ENCODE measurements at regions not wholly inside any gene's neighbourhood (a gene's known extent, or its start where the extent isn't known, plus 50 kb on each side); places are given as distances from the start of the nearest gene placed in this dataset.

DNA sequence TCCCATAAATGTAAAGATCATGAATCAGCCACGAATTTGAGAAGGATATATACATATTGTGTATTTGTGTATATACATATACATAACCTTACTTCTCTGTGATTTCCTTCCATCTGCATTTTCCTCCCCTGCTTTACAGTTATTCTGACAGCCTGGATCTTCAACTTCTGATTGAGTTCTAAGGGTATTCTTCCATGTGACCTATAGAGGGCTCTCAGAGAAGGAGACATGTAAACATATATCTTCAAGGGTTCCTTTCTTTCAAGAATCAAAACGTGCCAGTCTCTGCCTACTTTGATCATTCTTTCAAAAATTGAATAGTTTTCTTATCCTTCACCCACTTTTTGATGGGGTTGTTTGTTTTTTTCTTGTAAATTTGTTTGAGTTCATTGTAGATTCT lies 453.7 kb upstream of the POT1 start:
- H3K9me3 ChIP-seq (ENCODE audit: control extremely low read depth in 1 of 5, control insufficient read depth in 4 of 5, insufficient read depth in 2 of 5, low read depth in 1 of 5, low read length in 4 of 5): peaks cover 0 to 3% (median 0%) of the 10 kb centered on the region in 5 experiments
- no peak overlapping the region for H3K27ac ChIP-seq (ENCODE audit: insufficient read depth in 1 of 2, low read depth in 1 of 2, low read length in 2 of 2, poor library complexity in 1 of 2, severe bottlenecking in 2 of 2)
- no CpG with 5 or more reads among the region's 2 CpGs for WGBS (ENCODE audit: insufficient coverage)
- H3K4me3 ChIP-seq (ENCODE audit: control insufficient read depth in 1 of 7, extremely low read depth in 1 of 7, insufficient read depth in 4 of 7, low read depth in 2 of 7, low read length in 6 of 7): no peak overlapping the region
- peak in 2 of 3 donors; percentile 15 to 31 for DNase-seq
- no peaks in the 10 kb centered on the region for H3K4me1 ChIP-seq (ENCODE audit: control extremely low read depth in 1 of 4, control insufficient read depth in 4 of 4, insufficient read depth in 4 of 4, low read length in 3 of 4)
- H3K36me3 ChIP-seq (ENCODE audit: control insufficient read depth in 4 of 4, insufficient read depth in 4 of 4, low read length in 3 of 4): no peaks in the 10 kb centered on the region
- H3K27me3 ChIP-seq (replicated peaks in 2 of 5; ENCODE audit: control insufficient read depth in 4 of 5, insufficient read depth in 5 of 5, low read length in 4 of 5): no peaks in the 10 kb centered on the region
- ChIA-PET CTCF (interaction anchor here (0.6 kb wide), 1 partner anchor 216 kb away, joined by 4 read pairs; no protein-coding TSS in a partner anchor), POLR2A (no interaction called here)

DNA sequence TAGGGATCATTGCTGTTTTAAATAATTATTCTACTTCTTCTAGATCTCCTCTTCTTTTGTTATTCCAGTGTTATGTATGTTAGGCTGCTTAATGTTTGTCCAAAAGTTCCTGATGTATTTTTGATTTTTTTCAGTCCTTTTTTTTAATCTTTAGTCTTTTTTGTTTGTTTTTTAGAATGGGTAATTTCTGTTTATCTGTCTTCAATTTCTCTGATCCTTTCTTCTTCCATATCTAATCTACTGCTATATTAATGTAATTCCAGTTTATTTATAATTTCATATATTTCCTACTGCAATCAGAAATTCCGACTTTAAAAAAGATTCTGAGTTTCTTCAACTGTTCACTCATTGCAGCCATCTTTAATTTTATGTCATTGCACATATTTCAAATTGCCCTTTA lies 452.8 kb upstream of the POT1 start:
- no peaks in the 10 kb centered on the region for H3K27me3 ChIP-seq (replicated peaks in 2 of 5; ENCODE audit: control insufficient read depth in 4 of 5, insufficient read depth in 5 of 5, low read length in 4 of 5)
- ChIA-PET POLR2A (no interaction called here), CTCF (no interaction called here)
- 100% methylated on average over 1 of the region's 1 CpG for WGBS (ENCODE audit: insufficient coverage)
- no peak for DNase-seq
- peaks cover 0 to 3% (median 0%) of the 10 kb centered on the region in 5 experiments for H3K9me3 ChIP-seq (ENCODE audit: control extremely low read depth in 1 of 5, control insufficient read depth in 4 of 5, insufficient read depth in 2 of 5, low read depth in 1 of 5, low read length in 4 of 5)
- H3K4me1 ChIP-seq (ENCODE audit: control extremely low read depth in 1 of 4, control insufficient read depth in 4 of 4, insufficient read depth in 4 of 4, low read length in 3 of 4): no peaks in the 10 kb centered on the region
- no peaks in the 10 kb centered on the region for H3K36me3 ChIP-seq (ENCODE audit: control insufficient read depth in 4 of 4, insufficient read depth in 4 of 4, low read length in 3 of 4)
- no peak overlapping the region for H3K4me3 ChIP-seq (ENCODE audit: control insufficient read depth in 1 of 7, extremely low read depth in 1 of 7, insufficient read depth in 4 of 7, low read depth in 2 of 7, low read length in 6 of 7)
- no peak overlapping the region for H3K27ac ChIP-seq (ENCODE audit: insufficient read depth in 1 of 2, low read depth in 1 of 2, low read length in 2 of 2, poor library complexity in 1 of 2, severe bottlenecking in 2 of 2)

DNA sequence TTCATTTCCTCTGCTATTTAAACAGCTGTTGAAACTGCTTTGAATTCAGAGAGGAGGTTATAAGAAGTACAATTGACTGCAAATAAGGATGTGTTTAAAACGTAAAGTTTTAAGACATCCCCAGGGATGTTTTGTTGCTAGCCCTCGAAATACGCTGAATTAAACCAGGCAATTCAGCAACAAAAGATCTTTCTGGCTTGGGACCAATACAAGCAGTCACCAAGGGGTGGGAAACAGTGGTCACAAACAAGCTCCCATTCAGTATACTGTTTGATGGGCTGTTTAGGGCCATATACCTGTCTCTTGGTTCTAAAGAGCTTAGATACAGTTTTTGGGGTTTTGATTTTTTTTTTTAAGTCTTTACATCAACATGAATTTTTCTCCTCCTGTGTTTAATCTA lies 446.3 kb upstream of the POT1 start:
- no peaks in the 10 kb centered on the region for H3K36me3 ChIP-seq (ENCODE audit: control insufficient read depth in 4 of 4, insufficient read depth in 4 of 4, low read length in 3 of 4)
- no peak overlapping the region for H3K4me3 ChIP-seq (ENCODE audit: control insufficient read depth in 1 of 7, extremely low read depth in 1 of 7, insufficient read depth in 4 of 7, low read depth in 2 of 7, low read length in 6 of 7)
- no peaks in the 10 kb centered on the region for H3K4me1 ChIP-seq (ENCODE audit: control extremely low read depth in 1 of 4, control insufficient read depth in 4 of 4, insufficient read depth in 4 of 4, low read length in 3 of 4)
- no peak overlapping the region for H3K27ac ChIP-seq (ENCODE audit: insufficient read depth in 1 of 2, low read depth in 1 of 2, low read length in 2 of 2, poor library complexity in 1 of 2, severe bottlenecking in 2 of 2)
- ChIA-PET POLR2A (no interaction called here), CTCF (no interaction called here)
- DNase-seq: no peak
- no peaks in the 10 kb centered on the region for H3K9me3 ChIP-seq (ENCODE audit: control extremely low read depth in 1 of 5, control insufficient read depth in 4 of 5, insufficient read depth in 2 of 5, low read depth in 1 of 5, low read length in 4 of 5)
- H3K27me3 ChIP-seq (replicated peaks in 2 of 5; ENCODE audit: control insufficient read depth in 4 of 5, insufficient read depth in 5 of 5, low read length in 4 of 5): no peaks in the 10 kb centered on the region
- WGBS (ENCODE audit: insufficient coverage): 98% methylated on average over 3 of the region's 3 CpGs

GRCh38 chr7:125370502-125370901 lies 440.9 kb upstream of the POT1 start:
- no peaks in the 10 kb centered on the region for H3K9me3 ChIP-seq (ENCODE audit: control extremely low read depth in 1 of 5, control insufficient read depth in 4 of 5, insufficient read depth in 2 of 5, low read depth in 1 of 5, low read length in 4 of 5)
- H3K36me3 ChIP-seq (ENCODE audit: control insufficient read depth in 4 of 4, insufficient read depth in 4 of 4, low read length in 3 of 4): no peaks in the 10 kb centered on the region
- WGBS (ENCODE audit: insufficient coverage): no CpG with 5 or more reads among the region's 2 CpGs
- H3K4me3 ChIP-seq (ENCODE audit: control insufficient read depth in 1 of 7, extremely low read depth in 1 of 7, insufficient read depth in 4 of 7, low read depth in 2 of 7, low read length in 6 of 7): no peak overlapping the region
- CTCF ChIA-PET: no interaction called here
- H3K27me3 ChIP-seq (replicated peaks in 2 of 5; ENCODE audit: control insufficient read depth in 4 of 5, insufficient read depth in 5 of 5, low read length in 4 of 5): no peaks in the 10 kb centered on the region
- DNase-seq: no peak
- no peak overlapping the region for H3K27ac ChIP-seq (ENCODE audit: insufficient read depth in 1 of 2, low read depth in 1 of 2, low read length in 2 of 2, poor library complexity in 1 of 2, severe bottlenecking in 2 of 2)
- POLR2A ChIA-PET: no interaction called here
- no peaks in the 10 kb centered on the region for H3K4me1 ChIP-seq (ENCODE audit: control extremely low read depth in 1 of 4, control insufficient read depth in 4 of 4, insufficient read depth in 4 of 4, low read length in 3 of 4)

DNA sequence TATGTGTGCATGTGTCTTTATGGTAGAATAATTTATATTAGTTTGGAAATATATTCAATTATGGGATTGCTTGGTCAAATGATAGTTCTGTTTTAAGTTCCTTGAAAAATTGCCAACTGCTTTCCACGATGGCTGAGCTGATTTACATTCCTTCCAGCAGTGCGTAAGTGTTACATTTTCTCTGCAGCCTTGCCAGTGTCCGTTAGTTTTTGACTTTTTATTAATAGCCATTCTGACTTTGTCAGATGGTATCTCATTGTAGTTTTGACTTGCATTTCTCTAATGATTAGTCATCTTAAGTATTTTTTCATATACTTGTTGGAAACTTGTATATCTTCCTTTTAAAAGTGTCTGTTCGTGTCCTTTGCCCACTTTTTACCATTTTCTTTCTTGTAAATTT lies 434.2 kb upstream of the POT1 start:
- DNase-seq: no peak
- no peaks in the 10 kb centered on the region for H3K4me1 ChIP-seq (ENCODE audit: control extremely low read depth in 1 of 4, control insufficient read depth in 4 of 4, insufficient read depth in 4 of 4, low read length in 3 of 4)
- ChIA-PET CTCF (no interaction called here), POLR2A (no interaction called here)
- H3K36me3 ChIP-seq (ENCODE audit: control insufficient read depth in 4 of 4, insufficient read depth in 4 of 4, low read length in 3 of 4): peaks cover 0 to 2% (median 0%) of the 10 kb centered on the region in 4 experiments
- no peak overlapping the region for H3K27ac ChIP-seq (ENCODE audit: insufficient read depth in 1 of 2, low read depth in 1 of 2, low read length in 2 of 2, poor library complexity in 1 of 2, severe bottlenecking in 2 of 2)
- H3K27me3 ChIP-seq (replicated peaks in 2 of 5; ENCODE audit: control insufficient read depth in 4 of 5, insufficient read depth in 5 of 5, low read length in 4 of 5): no peaks in the 10 kb centered on the region
- WGBS (ENCODE audit: insufficient coverage): 62% methylated on average over 3 of the region's 4 CpGs
- no peak overlapping the region for H3K4me3 ChIP-seq (ENCODE audit: control insufficient read depth in 1 of 7, extremely low read depth in 1 of 7, insufficient read depth in 4 of 7, low read depth in 2 of 7, low read length in 6 of 7)
- no peaks in the 10 kb centered on the region for H3K9me3 ChIP-seq (ENCODE audit: control extremely low read depth in 1 of 5, control insufficient read depth in 4 of 5, insufficient read depth in 2 of 5, low read depth in 1 of 5, low read length in 4 of 5)

DNA sequence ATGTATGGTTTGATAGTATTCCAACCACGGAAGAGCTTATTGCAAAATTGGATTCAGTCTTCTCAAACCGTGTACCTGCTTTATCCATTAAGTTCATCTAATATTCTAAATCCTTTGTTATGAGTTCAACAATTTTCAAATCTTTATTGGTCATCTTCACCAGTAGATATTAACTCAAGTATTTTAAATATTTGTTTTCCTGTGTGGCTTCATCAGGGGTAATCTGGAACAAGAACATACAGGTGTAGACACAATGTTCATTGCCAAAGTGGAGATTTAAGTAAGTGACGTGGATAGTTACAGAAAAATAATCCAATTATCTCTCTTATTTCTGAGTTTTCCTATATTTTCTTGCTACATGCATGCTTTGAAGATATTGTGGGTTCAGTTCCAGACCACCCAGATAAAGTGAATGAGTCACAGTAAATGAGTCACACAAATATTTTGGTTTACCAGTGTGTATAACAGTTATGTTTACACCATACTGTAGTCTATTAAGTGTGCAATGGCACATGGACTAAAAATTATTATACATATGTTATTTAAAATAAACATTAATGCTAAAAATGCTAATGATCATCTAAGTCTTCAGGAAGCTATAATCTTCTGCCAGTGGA lies 429.0 kb upstream of the POT1 start:
- ChIA-PET CTCF (no interaction called here), POLR2A (no interaction called here)
- peaks cover 0 to 19% (median 2%) of the 10 kb centered on the region in 4 experiments for H3K4me1 ChIP-seq (ENCODE audit: control extremely low read depth in 1 of 4, control insufficient read depth in 4 of 4, insufficient read depth in 4 of 4, low read length in 3 of 4)
- no peak overlapping the region for H3K4me3 ChIP-seq (ENCODE audit: control insufficient read depth in 1 of 7, extremely low read depth in 1 of 7, insufficient read depth in 4 of 7, low read depth in 2 of 7, low read length in 6 of 7)
- no peaks in the 10 kb centered on the region for H3K9me3 ChIP-seq (ENCODE audit: control extremely low read depth in 1 of 5, control insufficient read depth in 4 of 5, insufficient read depth in 2 of 5, low read depth in 1 of 5, low read length in 4 of 5)
- H3K27ac ChIP-seq (ENCODE audit: insufficient read depth in 1 of 2, low read depth in 1 of 2, low read length in 2 of 2, poor library complexity in 1 of 2, severe bottlenecking in 2 of 2): no peak overlapping the region
- no peaks in the 10 kb centered on the region for H3K36me3 ChIP-seq (ENCODE audit: control insufficient read depth in 4 of 4, insufficient read depth in 4 of 4, low read length in 3 of 4)
- DNase-seq: no peak
- no peaks in the 10 kb centered on the region for H3K27me3 ChIP-seq (replicated peaks in 2 of 5; ENCODE audit: control insufficient read depth in 4 of 5, insufficient read depth in 5 of 5, low read length in 4 of 5)
- 100% methylated on average over 1 of the region's 3 CpGs for WGBS (ENCODE audit: insufficient coverage)

DNA sequence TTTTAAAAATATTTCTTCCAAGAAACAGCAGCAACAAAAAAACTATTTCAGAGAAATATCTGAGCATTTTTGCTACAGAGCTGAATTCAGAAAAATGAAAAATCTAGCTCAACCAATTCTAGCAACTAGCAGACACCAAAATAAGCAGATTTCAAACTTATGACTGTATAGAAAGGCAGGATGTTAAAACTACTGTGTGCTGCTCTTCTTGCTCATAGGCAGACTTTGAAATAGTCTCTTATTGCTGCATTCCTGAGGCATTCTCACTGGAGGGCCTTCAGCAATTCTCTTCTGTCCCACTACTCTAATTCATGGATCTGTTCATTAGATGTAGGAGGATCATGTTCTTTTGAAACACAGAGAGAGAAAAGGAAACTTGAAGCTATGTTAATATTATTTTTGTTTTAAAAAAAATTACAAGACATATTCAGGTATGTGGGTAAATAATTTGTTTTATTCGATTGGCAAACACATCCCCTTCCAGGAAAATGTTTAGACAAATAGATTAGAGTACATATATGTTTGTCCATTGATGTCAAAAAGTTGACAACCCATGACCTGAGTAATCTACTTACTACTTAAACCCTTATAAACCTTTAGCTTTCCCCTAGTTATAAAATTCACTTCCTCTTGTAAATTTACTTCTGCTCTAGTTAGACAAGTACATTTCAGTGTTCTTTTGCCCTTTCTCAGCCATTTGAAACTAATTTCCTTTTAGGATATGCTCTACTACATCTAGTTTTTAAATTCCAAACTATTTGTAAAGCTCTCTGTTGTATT lies 428.2 kb upstream of the POT1 start:
- peak in 2 of 3 donors; percentile 4 to 5 for DNase-seq
- no peaks in the 10 kb centered on the region for H3K36me3 ChIP-seq (ENCODE audit: control insufficient read depth in 4 of 4, insufficient read depth in 4 of 4, low read length in 3 of 4)
- peaks cover 0 to 19% (median 2%) of the 10 kb centered on the region in 4 experiments for H3K4me1 ChIP-seq (ENCODE audit: control extremely low read depth in 1 of 4, control insufficient read depth in 4 of 4, insufficient read depth in 4 of 4, low read length in 3 of 4)
- ChIA-PET CTCF (no interaction called here), POLR2A (interaction anchor here (0.7 kb wide), 1 partner anchor 1339 kb away, joined by 3 read pairs; no protein-coding TSS in a partner anchor)
- no CpG with 5 or more reads among the region's 1 CpG for WGBS (ENCODE audit: insufficient coverage)
- H3K27ac ChIP-seq (ENCODE audit: insufficient read depth in 1 of 2, low read depth in 1 of 2, low read length in 2 of 2, poor library complexity in 1 of 2, severe bottlenecking in 2 of 2): no peak overlapping the region
- no peaks in the 10 kb centered on the region for H3K27me3 ChIP-seq (replicated peaks in 2 of 5; ENCODE audit: control insufficient read depth in 4 of 5, insufficient read depth in 5 of 5, low read length in 4 of 5)
- no peak overlapping the region for H3K4me3 ChIP-seq (ENCODE audit: control insufficient read depth in 1 of 7, extremely low read depth in 1 of 7, insufficient read depth in 4 of 7, low read depth in 2 of 7, low read length in 6 of 7)
- no peaks in the 10 kb centered on the region for H3K9me3 ChIP-seq (ENCODE audit: control extremely low read depth in 1 of 5, control insufficient read depth in 4 of 5, insufficient read depth in 2 of 5, low read depth in 1 of 5, low read length in 4 of 5)
